WTC11 (cell line): ENCODE measurements at regions not wholly inside any gene's neighbourhood (a gene's known extent, or its start where the extent isn't known, plus 50 kb on each side); places are given as distances from the start of the nearest gene placed in this dataset.

ENCODE experiments used
- ATAC-seq: fragments of 200-7000 bp; cut with Tn5 transposase; 2 replicates; pipeline ENCODE4 v1.10.0; 2021; ENCODE audit warnings: mild to moderate bottlenecking, moderate library complexity
- CTCF ChIA-PET: fragments of 300-600 bp; sonication (Branson Sonifier 250); formaldehyde crosslinking; loops from one replicate; lab custom pipeline; 2021; ENCODE audit warnings: antibody characterized with exemption; lab: Charles Lee
- POLR2A ChIA-PET: fragments of 350-600 bp; sonication (Branson Sonifier 250); formaldehyde crosslinking; loops from one replicate; lab custom pipeline; 2021; ENCODE audit warnings: antibody characterized with exemption; lab: Charles Lee
- DNase-seq: peaks from one replicate; pipeline ENCODE4 v3.0.0; 2021; ENCODE audit warnings: low spot score
- H3K27ac Mint-ChIP-seq: 2 replicates; pipeline ENCODE4 v1.8.0; 2021; ENCODE audit warnings: mixed read lengths
- H3K27me3 Mint-ChIP-seq: 2 replicates; pipeline ENCODE4 v1.8.0; 2021; ENCODE audit warnings: low read depth, mild to moderate bottlenecking, moderate library complexity, mixed read lengths
- H3K36me3 Mint-ChIP-seq: 2 replicates; pipeline ENCODE4 v1.8.0; 2021; ENCODE audit warnings: mixed read lengths
- H3K4me1 Mint-ChIP-seq: 2 replicates; pipeline ENCODE4 v1.8.0; 2022; ENCODE audit warnings: mixed read lengths
- H3K4me3 Mint-ChIP-seq: 2 replicates; pipeline ENCODE4 v1.8.0; 2021; ENCODE audit warnings: mild to moderate bottlenecking, moderate library complexity, mixed read lengths
- H3K9me3 Mint-ChIP-seq: 2 replicates; pipeline ENCODE4 v1.8.0; 2021; ENCODE audit warnings: mixed read lengths
- ERG ChIP-seq: fragments of 250-450 bp; sonication (Bioruptor Pico); IDR thresholded peaks from 2 replicates; pipeline ENCODE4 v1.8.0; 2021; ENCODE audit warnings: mild to moderate bottlenecking
- ESRRA ChIP-seq: sonication (generic); formaldehyde crosslinking; IDR thresholded peaks from 2 replicates; pipeline ENCODE4 v1.8.1; 2022; ENCODE audit warnings: mild to moderate bottlenecking, missing genetic modification reagents, borderline replicate concordance
- FOXK1 ChIP-seq: sonication (generic); formaldehyde crosslinking; IDR thresholded peaks from 2 replicates; pipeline ENCODE4 v1.8.0; 2022; ENCODE audit warnings: mild to moderate bottlenecking, moderate library complexity, missing genetic modification reagents
- GRHL2 ChIP-seq: fragments of 250-450 bp; sonication (Bioruptor Pico); IDR thresholded peaks from 2 replicates; pipeline ENCODE4 v1.8.0; 2022; ENCODE audit warnings: mild to moderate bottlenecking, moderate library complexity; ENCODE audit not compliant: insufficient replicate concordance, severe bottlenecking
- JUN ChIP-seq: sonication (generic); formaldehyde crosslinking; IDR thresholded peaks from 2 replicates; pipeline ENCODE4 v1.8.0; 2023; ENCODE audit warnings: mild to moderate bottlenecking, missing genetic modification reagents
- KAT7 ChIP-seq: sonication (generic); formaldehyde crosslinking; IDR thresholded peaks from 2 replicates; pipeline ENCODE4 v1.8.1; 2023; ENCODE audit warnings: missing genetic modification reagents, mild to moderate bottlenecking, borderline replicate concordance
- NFATC4 ChIP-seq: fragments of 250-450 bp; sonication (Bioruptor Pico); IDR thresholded peaks from 2 replicates; pipeline ENCODE4 v1.9.0; 2021; ENCODE audit warnings: mild to moderate bottlenecking
- NR3C1 ChIP-seq: sonication (generic); formaldehyde crosslinking; conservative IDR thresholded peaks from 2 replicates; pipeline ENCODE4 v1.8.1; 2023; ENCODE audit warnings: low read depth, mild to moderate bottlenecking, missing genetic modification reagents
- PREB ChIP-seq: sonication (generic); formaldehyde crosslinking; IDR thresholded peaks from 2 replicates; pipeline ENCODE4 v1.8.1; 2022; ENCODE audit warnings: mild to moderate bottlenecking, missing genetic modification reagents, moderate library complexity, borderline replicate concordance
- SOX15 ChIP-seq: fragments of 250-450 bp; sonication (Bioruptor Pico); IDR thresholded peaks from 2 replicates; pipeline ENCODE4 v1.9.0; 2021; ENCODE audit warnings: mild to moderate bottlenecking
- SP1 ChIP-seq: sonication (generic); formaldehyde crosslinking; conservative IDR thresholded peaks from 2 replicates; pipeline ENCODE4 v1.8.1; 2022; ENCODE audit warnings: missing genetic modification reagents
- TEAD4 ChIP-seq: sonication (generic); formaldehyde crosslinking; IDR thresholded peaks from 2 replicates; pipeline ENCODE4 v1.8.0; 2022; ENCODE audit warnings: mild to moderate bottlenecking, missing genetic modification reagents
- ZNF121 ChIP-seq: sonication (generic); formaldehyde crosslinking; IDR thresholded peaks from 2 replicates; pipeline ENCODE4 v1.8.0; 2023; ENCODE audit warnings: missing genetic modification reagents
- ZNF219 ChIP-seq: sonication (generic); formaldehyde crosslinking; IDR thresholded peaks from 2 replicates; pipeline ENCODE4 v1.8.0; 2023; ENCODE audit warnings: missing genetic modification reagents, mild to moderate bottlenecking, borderline replicate concordance
- ZNF263 ChIP-seq: sonication (generic); formaldehyde crosslinking; IDR thresholded peaks from 2 replicates; pipeline ENCODE4 v1.8.1; 2022; ENCODE audit warnings: low read depth, mild to moderate bottlenecking, moderate library complexity, missing genetic modification reagents
- ZNF317 ChIP-seq: sonication (generic); formaldehyde crosslinking; IDR thresholded peaks from 2 replicates; pipeline ENCODE4 v1.8.1; 2023; ENCODE audit warnings: low read depth, mild to moderate bottlenecking, moderate library complexity, missing genetic modification reagents, borderline replicate concordance
- ZNF423 ChIP-seq: fragments of 250-450 bp; sonication (Bioruptor Pico); IDR thresholded peaks from 2 replicates; pipeline ENCODE4 v2.1.2; 2022; ENCODE audit warnings: mild to moderate bottlenecking, moderate library complexity
- ZNF532 ChIP-seq: fragments of 250-450 bp; sonication (Bioruptor Pico); IDR thresholded peaks from 2 replicates; pipeline ENCODE4 v1.9.0; 2021; ENCODE audit warnings: mild to moderate bottlenecking, borderline replicate concordance
- TF ChIP-seq, protein P1 (sequence below): sonication (generic); formaldehyde crosslinking; IDR thresholded peaks from 2 replicates; pipeline ENCODE4 v1.8.1; 2022; ENCODE audit warnings: missing genetic modification reagents, borderline replicate concordance
- TF ChIP-seq, protein P2 (sequence below): sonication (generic); formaldehyde crosslinking; IDR thresholded peaks from 2 replicates; pipeline ENCODE4 v1.8.1; 2023; ENCODE audit warnings: mild to moderate bottlenecking, moderate library complexity, missing genetic modification reagents
- TF ChIP-seq, protein P3 (sequence below): sonication (generic); formaldehyde crosslinking; IDR thresholded peaks from 2 replicates; pipeline ENCODE4 v1.8.1; 2023; ENCODE audit warnings: mild to moderate bottlenecking, missing genetic modification reagents
- TF ChIP-seq, protein P4 (sequence below): sonication (generic); formaldehyde crosslinking; IDR thresholded peaks from 2 replicates; pipeline ENCODE4 v1.8.0; 2023; ENCODE audit warnings: missing genetic modification reagents
- TF ChIP-seq, protein P5 (sequence below): sonication (generic); formaldehyde crosslinking; IDR thresholded peaks from 2 replicates; pipeline ENCODE4 v1.8.1; 2023; ENCODE audit warnings: mild to moderate bottlenecking, missing genetic modification reagents, moderate library complexity

DNA sequence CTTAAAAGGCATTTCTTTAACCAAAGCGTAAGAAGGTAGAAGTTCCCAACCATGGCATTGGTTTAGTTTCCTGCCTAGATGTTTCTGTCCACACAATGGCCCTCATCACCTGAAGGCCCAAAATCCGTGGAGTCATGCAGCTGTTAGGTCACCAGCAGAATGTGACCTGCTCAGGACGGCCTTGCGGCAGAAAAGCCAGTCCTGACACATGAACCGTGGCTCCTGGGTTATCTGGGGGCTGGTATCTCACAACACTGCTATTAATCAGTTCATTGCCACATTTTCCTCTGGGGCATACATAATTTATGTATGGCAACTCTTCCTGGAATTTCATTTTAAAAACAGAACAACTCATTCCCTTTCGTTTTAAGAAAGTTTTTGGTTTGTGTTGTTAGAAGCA is 278.4 kb downstream of the ATPSCKMT start:
- ChIA-PET POLR2A (no interaction called here), CTCF (no interaction called here)
- Mint-ChIP-seq H3K4me1 (no peaks in the 10 kb centered on the region), H3K36me3 (peaks cover 10% of the 10 kb centered on the region), H3K4me3 (no peak overlapping the region), H3K27ac (no peak overlapping the region), H3K9me3 (peaks cover 30% of the 10 kb centered on the region), H3K27me3 (no peaks in the 10 kb centered on the region)
- ATAC-seq (no peak), DNase-seq (no peak)
- TF ChIP-seq ERG (CRISPR knock-in tag) (no peak), ZNF219 (CRISPR knock-in tag) (no peak), GRHL2 (CRISPR knock-in tag) (no peak), ESRRA (no peak), ZNF423 (no peak), TEAD4 (CRISPR knock-in tag) (no peak), NFATC4 (no peak), ZNF263 (no peak), ZNF532 (CRISPR knock-in tag) (no peak), KAT7 (CRISPR knock-in tag) (no peak), FOXK1 (CRISPR knock-in tag) (no peak)
- TF ChIP-seq, protein P1, sequence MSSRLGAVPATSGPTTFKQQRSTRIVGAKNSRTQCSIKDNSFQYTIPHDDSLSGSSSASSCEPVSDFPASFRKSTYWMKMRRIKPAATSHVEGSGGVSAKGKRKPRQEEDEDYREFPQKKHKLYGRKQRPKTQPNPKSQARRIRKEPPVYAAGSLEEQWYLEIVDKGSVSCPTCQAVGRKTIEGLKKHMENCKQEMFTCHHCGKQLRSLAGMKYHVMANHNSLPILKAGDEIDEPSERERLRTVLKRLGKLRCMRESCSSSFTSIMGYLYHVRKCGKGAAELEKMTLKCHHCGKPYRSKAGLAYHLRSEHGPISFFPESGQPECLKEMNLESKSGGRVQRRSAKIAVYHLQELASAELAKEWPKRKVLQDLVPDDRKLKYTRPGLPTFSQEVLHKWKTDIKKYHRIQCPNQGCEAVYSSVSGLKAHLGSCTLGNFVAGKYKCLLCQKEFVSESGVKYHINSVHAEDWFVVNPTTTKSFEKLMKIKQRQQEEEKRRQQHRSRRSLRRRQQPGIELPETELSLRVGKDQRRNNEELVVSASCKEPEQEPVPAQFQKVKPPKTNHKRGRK: no peak
- TF ChIP-seq, protein P2, sequence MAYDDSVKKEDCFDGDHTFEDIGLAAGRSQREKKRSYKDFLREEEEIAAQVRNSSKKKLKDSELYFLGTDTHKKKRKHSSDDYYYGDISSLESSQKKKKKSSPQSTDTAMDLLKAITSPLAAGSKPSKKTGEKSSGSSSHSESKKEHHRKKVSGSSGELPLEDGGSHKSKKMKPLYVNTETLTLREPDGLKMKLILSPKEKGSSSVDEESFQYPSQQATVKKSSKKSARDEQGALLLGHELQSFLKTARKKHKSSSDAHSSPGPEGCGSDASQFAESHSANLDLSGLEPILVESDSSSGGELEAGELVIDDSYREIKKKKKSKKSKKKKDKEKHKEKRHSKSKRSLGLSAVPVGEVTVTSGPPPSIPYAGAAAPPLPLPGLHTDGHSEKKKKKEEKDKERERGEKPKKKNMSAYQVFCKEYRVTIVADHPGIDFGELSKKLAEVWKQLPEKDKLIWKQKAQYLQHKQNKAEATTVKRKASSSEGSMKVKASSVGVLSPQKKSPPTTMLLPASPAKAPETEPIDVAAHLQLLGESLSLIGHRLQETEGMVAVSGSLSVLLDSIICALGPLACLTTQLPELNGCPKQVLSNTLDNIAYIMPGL (CRISPR knock-in tag): no peak

GRCh38 chr5:9958914-9959313 is 290.8 kb downstream of the ATPSCKMT start:
- H3K27me3 Mint-ChIP-seq: no peaks in the 10 kb centered on the region
- ATAC-seq: no peak
- DNase-seq: no peak
- POLR2A ChIA-PET: no interaction called here
- peaks cover 2% of the 10 kb centered on the region; the same call in 1 of the 2 replicates for H3K36me3 Mint-ChIP-seq
- H3K4me1 Mint-ChIP-seq: peaks cover 20% of the 10 kb centered on the region
- CTCF ChIA-PET: no interaction called here
- H3K27ac Mint-ChIP-seq: no peak overlapping the region
- no peak overlapping the region for H3K4me3 Mint-ChIP-seq
- H3K9me3 Mint-ChIP-seq: peaks cover 24% of the 10 kb centered on the region
- TF ChIP-seq JUN (CRISPR knock-in tag) (no peak), SOX15 (CRISPR knock-in tag) (no peak), NFATC4 (no peak), SP1 (CRISPR knock-in tag) (no peak), PREB (CRISPR knock-in tag) (no peak), KAT7 (CRISPR knock-in tag) (no peak), ZNF121 (CRISPR knock-in tag) (no peak), ZNF317 (CRISPR knock-in tag) (no peak), NR3C1 (CRISPR knock-in tag) (no peak)
- TF ChIP-seq, protein P3, sequence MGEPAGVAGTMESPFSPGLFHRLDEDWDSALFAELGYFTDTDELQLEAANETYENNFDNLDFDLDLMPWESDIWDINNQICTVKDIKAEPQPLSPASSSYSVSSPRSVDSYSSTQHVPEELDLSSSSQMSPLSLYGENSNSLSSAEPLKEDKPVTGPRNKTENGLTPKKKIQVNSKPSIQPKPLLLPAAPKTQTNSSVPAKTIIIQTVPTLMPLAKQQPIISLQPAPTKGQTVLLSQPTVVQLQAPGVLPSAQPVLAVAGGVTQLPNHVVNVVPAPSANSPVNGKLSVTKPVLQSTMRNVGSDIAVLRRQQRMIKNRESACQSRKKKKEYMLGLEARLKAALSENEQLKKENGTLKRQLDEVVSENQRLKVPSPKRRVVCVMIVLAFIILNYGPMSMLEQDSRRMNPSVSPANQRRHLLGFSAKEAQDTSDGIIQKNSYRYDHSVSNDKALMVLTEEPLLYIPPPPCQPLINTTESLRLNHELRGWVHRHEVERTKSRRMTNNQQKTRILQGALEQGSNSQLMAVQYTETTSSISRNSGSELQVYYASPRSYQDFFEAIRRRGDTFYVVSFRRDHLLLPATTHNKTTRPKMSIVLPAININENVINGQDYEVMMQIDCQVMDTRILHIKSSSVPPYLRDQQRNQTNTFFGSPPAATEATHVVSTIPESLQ: no peak
- TF ChIP-seq, protein P4, sequence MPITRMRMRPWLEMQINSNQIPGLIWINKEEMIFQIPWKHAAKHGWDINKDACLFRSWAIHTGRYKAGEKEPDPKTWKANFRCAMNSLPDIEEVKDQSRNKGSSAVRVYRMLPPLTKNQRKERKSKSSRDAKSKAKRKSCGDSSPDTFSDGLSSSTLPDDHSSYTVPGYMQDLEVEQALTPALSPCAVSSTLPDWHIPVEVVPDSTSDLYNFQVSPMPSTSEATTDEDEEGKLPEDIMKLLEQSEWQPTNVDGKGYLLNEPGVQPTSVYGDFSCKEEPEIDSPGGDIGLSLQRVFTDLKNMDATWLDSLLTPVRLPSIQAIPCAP (CRISPR knock-in tag): no peak
- TF ChIP-seq, protein P5, sequence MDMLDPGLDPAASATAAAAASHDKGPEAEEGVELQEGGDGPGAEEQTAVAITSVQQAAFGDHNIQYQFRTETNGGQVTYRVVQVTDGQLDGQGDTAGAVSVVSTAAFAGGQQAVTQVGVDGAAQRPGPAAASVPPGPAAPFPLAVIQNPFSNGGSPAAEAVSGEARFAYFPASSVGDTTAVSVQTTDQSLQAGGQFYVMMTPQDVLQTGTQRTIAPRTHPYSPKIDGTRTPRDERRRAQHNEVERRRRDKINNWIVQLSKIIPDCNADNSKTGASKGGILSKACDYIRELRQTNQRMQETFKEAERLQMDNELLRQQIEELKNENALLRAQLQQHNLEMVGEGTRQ (CRISPR knock-in tag): no peak
